Hematopoietic multipotent progenitor cell (in vitro differentiated cells): ENCODE measurements at regions not wholly inside any gene's neighbourhood (a gene's known extent, or its start where the extent isn't known, plus 50 kb on each side); places are given as distances from the start of the nearest gene placed in this dataset.
"Not testable (repeated sequence)": the region's sequence is repeated elsewhere in the genome, so short reads cannot be mapped to it uniquely, and the experiment has no call there.

Experiments used
- DNase-seq, 3 donors: peaks; one replicate each; pipeline ENCODE4 v3.0.0-alpha.2; 2011 to 2015; ENCODE audit warnings: low read depth in 2 of 3, low spot score in 2 of 3

DNA sequence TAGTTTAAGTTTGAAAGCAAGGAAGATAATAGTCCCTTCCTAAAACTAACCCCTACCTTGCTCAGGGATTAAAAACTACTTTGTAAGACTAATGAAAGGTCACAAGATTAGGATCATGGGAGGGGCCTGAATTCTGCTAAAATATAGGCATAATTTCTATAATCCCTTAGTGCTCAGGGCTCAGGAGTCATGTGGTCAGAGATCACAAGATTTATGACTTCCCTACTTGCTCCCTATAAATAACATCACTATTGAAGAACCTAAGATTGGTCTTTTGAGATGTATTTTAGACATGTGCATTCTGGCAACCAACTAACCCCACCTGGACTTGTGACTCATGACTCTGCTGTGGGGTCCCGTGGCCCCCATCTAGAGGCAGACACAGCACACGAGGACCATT lies 81.1 kb downstream of the STMND1 start:
- DNase-seq: peak in 1 of 3 donors; percentile 11

DNA sequence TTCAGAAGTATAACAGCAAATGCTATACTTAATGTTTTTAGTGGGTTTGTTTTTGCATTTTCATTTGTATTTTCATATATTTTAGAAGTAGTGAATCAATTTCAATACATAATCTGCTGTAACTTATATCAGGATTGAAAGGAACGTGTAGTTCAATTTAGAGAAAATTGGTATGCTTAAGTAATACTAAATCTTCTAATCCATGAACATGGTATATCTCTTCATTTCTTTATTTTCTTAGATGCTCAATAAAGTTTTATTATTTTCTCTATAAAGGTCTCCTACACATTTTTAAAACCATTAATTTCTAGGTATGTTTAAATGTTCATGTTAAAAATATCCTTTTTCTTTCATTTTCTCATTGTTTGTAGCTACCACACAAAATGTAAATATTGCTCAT lies 85.1 kb downstream of the STMND1 start:
- no peak for DNase-seq

DNA sequence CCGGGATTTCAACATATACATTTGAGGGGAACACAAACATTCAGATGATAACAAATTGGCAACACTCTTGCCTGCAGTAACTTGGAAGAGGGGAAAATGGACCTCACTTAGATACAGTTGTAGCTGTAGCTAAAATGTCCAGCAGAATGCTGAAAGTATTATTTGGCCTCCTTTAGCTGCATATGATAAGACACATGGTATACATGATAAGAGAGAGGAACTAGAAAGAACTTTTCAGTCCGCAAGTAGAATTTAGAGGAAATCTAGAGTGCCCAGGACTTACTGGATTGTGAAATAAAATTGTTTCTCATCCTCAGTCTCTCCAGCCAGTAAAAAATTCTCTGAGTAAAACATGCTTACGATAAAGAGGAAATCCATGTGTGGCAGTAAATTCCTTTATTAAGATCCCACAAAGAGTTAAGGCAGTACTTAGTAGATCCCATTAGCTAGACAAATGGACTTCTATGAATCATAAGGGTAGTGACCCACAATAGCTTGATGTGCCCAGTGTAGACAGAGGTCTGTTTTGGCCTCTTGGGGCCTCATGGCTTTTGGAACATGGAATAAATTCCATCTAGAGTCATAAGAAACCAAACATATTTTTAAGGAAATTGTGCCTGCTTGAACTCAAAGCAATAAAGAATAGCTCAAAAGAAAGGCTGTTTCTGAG lies 87.9 kb upstream of the RBM24 start:
- DNase-seq: no peak

DNA sequence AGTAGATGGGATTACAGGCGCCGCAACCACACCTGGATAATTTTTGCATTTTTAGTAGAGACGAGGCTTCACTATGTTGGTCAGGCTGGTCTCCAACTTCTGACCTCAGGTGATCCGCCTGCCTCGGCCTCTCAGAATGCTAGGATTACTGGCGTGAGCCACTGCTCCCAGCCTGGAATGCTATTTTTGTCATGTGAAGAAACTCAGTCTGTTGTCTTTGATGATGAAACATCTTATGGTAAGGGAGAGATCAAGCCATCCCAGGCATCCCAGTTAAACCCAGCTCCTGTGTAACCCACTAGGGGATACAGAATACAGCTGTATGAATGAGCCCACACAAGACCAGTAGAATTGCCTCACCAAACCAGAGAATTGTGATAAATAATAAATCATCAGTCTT lies 83.6 kb upstream of the RBM24 start:
- DNase-seq: no peak

DNA sequence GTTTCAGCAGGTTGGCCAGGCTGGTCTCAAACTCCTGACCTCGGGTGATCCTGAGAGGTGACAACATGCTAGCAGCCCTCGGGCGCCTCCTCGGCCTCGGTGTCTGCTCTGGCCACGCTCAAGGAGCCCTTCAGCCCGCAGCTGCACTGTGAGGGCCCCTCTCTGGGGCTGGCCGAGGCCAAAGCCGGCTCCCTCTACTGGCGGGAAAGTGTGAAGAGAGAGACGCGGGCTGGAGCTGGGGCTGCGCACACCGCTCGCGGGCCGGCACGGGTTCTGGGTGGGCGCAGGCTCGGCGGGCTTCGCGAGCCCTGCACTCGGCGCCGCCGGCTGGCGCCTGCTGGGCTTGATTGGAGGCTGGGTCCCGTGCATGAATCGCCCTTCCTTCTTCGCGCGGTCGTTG lies 80.8 kb upstream of the RBM24 start:
- no peak for DNase-seq

DNA sequence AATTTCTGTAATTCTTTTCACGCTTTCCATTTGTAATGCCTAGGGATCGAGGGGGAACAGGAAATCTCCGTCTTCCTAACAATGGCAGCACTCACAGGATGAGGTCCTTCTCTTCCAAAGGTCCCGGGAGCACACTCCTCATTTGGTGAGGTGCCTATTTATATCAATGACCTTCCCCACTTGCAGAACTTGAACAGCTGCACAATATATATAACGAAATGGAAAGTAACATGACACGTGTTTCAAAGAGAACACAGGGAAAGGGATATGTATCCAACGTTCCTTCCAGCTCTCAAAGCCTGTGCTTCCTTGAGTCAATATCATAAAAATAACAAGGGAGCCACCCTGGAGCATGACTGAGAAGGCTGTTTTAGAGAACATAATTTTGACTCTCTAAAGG lies 78.6 kb upstream of the RBM24 start:
- DNase-seq: no peak

DNA sequence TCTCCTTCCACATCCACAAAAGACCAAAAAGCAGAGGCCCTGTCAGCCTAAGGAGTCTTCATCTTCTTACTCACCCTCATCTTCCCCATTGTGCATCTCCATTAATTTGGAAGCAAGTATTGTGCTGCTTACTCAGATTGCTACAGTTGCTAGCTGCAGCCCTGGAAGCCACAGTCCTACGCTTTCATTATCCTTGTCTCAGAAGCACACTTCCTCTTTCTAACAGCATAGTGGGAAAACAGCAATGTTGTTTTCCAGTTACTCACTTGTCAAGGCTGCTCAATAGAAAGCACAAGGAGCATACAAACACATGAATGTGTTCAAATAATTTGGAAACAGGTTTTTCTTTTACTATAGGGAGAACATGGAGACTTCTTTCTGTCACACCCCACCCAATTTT lies 76.6 kb upstream of the RBM24 start:
- peak in 1 of 3 donors; percentile 39 for DNase-seq

DNA sequence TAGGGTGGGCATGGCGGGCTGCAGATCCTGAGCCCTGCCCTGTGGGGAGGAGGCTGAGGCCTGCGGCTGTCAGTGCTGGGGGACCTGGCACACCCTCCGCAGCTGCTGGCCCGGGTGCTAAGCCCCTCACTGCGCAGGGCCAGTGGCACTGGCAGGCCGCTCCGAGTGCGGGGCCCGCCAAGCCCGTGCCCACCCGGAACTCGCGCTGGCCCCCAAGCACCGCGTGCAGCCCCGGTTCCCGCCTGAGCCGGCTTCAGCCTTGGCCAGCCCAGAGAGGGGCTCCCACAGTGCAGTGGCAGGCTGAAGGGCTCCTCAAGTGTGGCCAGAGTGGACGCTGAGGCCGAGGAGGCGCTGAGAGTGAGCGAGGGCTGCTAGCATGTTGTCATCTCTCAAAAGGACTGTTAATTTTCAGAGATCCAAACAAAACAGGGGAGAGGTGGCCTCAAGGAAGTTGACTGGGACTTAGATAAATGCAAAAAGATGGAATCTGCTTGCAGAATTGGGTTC lies 74.5 kb upstream of the RBM24 start:
- no peak for DNase-seq

DNA sequence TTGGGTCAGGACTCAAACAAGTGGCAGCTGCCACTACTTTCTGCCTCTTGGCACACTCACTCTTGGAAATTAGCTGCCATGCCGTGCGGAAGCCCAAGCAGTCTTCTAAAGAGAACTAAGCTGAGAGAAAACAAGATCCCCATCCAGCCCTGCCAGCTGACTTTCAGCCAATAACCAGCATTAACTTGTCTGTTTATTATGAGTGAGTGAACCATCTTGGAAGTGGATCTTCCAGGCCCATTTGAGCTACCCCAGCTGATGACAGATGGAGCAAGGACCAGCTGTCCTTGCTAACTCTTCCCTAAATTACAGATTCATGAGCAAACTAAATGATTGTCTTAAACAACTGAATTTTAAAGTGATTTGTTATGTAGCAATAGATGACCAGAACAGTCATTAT lies 73.9 kb upstream of the RBM24 start:
- no peak for DNase-seq

DNA sequence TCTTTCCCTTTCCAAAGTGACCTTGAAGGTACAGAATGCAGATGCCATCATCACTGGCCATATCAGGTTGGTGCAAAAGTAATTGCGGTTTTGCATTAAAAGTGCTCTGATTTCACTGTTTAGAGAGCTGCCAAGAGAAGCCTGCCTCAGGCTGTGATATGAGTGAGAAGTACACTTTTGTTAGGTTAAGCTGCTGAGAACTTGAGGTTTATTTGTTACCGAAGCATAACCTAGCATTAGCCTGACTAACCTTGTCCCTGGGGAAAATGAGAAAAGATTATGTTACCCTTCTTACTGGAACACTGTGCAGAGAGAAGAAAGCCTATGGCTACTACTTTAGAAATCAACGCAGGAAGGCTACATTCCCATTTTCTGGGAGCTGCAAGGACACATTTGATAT lies 70.5 kb upstream of the RBM24 start:
- no peak for DNase-seq

DNA sequence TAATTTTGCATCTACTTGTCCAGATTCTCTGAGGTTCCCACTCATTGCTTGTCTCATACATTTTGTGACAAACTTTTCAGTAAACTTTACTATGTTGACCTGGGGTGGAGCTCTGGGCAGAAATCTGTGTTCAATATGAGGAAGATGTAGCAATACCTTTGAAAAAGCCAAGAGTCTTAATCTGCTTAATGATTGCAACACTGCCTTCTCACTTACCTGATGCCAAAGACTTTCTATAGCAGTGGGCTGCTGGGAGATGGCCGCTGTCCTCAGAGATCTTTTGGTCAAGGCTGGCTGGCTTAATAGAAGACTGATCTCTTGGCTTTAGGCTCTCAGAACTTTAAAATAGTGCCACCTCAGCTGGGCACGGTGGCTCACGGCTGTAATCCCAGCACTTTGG lies 70.1 kb upstream of the RBM24 start:
- no peak for DNase-seq

DNA sequence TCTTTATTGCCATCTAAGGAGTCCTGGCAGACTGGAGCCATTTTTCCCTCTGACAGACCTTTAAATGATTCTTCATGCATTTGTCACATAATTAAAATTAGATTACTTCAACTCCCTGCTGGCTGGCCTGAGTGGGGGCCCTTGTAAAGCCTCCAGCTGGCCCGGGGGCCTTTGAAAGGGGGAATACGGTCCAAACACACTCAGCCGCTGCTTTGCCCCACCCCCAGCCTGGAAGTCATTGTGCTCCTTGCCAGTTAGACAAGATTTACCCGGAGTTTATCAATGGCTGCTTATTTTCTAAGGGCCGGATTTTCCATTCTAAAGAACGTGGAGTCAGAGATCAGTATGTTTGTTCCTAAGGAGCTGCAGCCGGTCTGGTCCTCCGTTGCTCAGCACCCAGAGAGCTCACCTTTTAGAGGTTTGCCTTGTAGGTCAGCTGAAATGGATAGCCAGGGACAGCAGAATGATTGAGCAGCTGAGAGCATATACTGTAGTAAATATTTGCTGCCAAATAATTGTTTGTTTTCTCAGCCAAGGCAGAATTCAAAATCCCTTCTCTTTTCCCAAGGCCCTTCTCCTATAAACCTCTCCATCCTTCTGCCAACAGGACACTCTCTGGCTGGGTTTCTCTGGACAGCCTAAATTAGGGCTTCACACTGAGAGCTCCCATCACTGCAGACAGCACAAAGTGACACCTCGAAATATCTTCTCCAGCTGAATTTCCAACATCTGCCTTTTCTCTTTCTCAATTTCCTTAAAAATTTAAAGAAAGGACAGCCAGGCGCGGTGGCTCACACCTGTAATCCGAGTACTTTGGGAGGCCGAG lies 68.4 kb upstream of the RBM24 start:
- DNase-seq: no peak

DNA sequence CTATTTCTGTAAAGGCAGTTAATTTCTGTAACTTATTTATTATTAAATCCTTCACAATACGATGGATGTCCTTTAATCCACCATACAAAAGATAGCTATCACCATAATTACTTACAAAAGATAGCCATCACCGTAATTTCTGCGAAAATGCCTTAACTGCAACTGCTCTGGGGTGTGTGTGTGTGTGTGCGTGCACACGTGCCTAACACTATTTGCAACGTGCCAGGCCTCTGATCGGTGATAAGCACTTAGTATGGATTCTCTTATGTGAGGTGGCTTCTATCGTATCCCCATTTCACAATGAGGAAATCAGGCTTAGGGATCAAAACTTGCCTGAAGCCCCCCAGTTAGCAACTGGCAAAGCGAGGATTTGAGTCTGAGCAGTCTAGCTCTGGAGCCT lies 67.1 kb upstream of the RBM24 start:
- no peak for DNase-seq

DNA sequence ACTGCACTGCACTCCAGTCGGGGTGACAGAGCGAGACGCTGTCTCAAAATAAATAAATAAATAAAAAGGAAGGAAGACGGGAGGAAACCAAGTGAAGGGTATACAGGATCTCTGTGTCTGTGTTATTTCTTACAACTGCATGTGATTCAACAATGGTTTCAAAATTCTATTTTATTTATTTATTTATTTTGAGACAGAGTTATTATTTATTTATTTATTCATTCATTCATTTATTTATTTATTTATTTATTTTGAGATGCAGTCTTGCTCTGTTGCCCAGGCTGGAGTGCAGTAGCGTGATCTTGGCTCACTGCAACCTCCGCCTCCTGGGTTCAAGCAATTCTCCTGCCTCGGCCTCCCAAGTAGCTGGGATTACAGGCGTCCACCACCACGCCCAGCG lies 64.2 kb upstream of the RBM24 start:
- not testable (repeated sequence) for DNase-seq

DNA sequence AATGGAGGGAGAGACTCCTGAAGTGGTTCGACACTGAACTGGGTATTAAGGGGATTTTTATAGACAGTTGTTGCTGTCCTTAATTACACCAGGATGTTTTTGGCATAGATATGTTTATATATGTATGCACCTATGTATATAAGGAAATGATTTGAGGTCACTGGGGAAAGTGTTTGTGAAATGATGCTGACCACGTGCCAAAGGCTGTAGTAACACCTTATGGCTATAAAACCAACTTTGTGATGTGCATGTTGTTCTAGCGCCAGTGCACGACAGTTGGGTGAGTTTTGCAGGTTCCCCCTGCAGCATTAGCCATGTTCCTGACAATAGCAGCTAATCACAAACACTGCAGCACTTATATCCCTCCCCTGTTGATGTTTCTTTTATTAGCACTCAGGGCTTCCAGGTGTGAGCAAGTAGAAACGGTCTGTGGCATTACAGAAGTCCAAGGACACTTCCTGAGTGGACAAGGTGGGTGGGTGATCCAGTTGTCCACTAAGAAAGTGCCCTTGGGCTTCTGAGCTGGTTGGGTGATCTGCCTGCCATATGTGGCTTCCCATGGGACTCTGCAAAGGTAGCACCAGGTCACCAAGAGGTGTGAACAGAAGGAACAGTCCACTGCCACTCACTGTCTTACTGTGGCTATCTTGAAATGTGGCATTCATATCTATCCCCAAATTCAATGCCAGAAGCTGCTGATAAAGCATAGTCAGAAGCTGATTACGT lies 63.0 kb upstream of the RBM24 start:
- no peak for DNase-seq

DNA sequence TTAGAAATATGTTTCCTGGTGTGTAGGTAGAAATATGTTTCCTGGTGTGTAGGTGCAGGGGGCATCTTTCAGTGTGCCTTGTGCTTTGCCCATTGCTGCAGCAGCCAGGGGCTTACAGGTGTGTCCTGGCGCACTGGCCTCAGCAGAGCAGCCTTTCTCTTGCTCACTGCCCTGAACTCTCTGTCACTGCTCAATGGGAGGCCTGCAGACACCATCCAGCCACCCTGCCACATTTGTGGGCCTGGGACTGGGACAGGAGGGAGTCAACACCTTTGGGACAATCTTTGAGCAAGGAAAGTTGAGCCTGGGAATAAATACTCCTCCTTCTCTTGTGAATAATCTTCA lies 62.4 kb upstream of the RBM24 start:
- no peak for DNase-seq

DNA sequence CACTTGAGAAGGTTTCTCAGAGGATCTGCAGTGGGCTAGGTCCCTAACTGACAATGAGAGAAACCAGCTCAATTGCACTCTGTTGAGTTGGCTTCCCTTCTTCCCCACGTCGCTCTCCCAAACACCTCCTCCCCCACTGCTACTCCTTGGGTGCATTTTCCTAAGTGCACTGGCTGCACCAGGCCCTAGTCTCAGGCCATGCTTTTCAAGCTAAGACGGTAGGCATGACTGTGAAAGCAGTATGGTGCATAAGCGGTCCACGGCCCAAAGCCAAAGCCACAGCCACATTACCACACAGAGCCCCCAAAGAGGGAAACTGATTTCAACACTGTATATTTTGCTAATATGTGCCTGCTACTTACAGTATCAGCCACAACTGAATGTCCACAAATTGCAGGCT lies 62.1 kb upstream of the RBM24 start:
- no peak for DNase-seq

DNA sequence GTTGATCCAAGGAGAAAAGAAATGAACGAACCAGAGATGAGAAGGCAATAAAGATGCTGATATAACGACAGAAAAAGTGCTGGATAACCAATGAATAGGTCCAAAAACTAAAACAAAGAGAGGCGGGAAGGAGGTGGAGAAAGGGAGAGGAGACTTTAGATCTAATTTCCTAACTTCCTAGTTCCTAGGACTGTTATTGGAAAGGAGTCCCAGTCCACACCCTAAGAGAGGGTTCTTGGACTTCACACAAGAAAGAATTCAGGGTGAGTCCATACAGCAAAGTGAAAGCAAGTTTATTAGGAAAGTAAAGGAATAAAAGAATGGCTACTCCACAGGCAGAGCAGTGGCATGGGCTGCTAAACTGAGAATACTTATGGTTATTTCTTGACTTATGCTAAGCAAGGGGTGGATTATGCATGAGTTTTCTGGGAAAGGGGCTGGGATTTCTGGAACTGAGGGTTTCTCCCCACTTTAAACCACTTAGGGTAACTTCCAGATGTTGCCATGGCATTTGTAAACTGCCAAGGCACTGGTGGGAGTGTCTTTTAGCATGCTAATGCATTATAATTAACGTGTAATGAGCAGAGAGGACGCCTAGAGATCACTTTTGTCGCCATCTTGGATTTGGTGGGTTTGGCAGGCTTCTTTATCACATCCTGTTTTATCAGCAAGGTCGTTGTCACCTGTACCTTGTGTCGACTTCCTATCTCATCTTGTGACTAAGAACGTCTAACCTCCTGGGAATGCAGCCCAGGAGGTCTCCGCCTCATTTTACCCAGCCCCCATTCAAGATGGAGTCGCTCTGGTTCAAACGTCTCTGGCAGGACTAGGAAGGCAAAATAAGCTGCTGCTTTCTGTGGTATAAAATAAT lies 60.9 kb upstream of the RBM24 start:
- DNase-seq: no peak

DNA sequence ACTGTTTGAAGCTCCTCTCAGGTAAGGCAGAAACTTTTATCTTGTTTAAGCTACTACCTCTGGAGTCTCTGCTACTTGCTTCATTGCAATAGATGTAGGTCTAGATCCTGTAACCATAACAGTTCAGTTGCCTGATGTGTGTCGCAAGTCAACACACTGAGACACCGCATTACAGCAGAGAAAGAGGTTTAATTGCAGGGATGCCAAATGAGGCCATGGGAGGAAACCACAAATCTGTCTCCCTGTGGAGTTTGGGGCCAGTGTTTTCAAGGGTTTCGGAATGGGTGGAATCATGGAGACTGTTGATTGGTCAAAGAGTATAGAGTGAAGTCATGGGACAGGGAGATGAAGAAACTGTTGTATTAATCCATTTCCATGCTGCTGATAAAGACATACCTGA lies 57.1 kb upstream of the RBM24 start:
- DNase-seq: no peak

DNA sequence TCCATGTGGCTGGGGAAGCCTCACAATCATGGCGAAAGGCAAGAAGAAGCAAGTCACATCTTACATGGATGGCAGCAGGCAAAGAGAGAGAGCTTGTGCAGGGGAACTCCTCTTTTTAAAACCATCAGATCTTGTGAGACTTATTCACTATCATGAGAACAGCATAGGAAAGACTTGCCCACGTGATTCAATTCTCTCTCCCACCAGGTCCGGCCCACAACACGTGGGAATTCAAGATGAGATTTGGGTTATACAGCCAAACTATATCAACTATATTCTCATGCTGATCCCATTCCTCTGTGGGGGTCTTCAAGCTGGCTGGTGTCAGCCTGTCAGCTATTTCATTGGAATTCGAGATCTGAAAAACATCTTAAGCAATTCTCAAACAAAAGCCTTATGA lies 56.7 kb upstream of the RBM24 start:
- DNase-seq: not testable (repeated sequence)
